Mucosa of descending colon (tissue), 3 donors: ENCODE measurements at regions not wholly inside any gene's neighbourhood (a gene's known extent, or its start where the extent isn't known, plus 50 kb on each side); places are given as distances from the start of the nearest gene placed in this dataset.

ENCODE experiments used
- ATAC-seq: fragments of 200-7000 bp; cut with Tn5 transposase; one replicate; pipeline ENCODE4 v1.9.1; 2020; ENCODE audit warnings: mild to moderate bottlenecking, moderate library complexity
- DNase-seq, 3 donors: peaks; one replicate each; pipeline ENCODE4 v3.0.0-alpha.2; 2020
- H3K36me3 ChIP-seq: fragments of 200-600 bp; one replicate; pipeline ENCODE4 v1.8.0; 2021; ENCODE audit warnings: low read depth, mild to moderate bottlenecking
- H3K4me1 ChIP-seq: fragments of 200-600 bp; one replicate; pipeline ENCODE4 v1.8.0; 2021; ENCODE audit warnings: low read depth, mild to moderate bottlenecking
- H3K4me3 ChIP-seq: fragments of 200-600 bp; one replicate; pipeline ENCODE4 v1.8.0; 2021; ENCODE audit warnings: mild to moderate bottlenecking
- H3K9me3 ChIP-seq: fragments of 200-600 bp; one replicate; pipeline ENCODE4 v1.8.0; 2021; ENCODE audit warnings: mild to moderate bottlenecking
- CTCF ChIP-seq: fragments of 200-600 bp; IDR thresholded peaks from one replicate; pipeline ENCODE4 v1.8.0; 2022; ENCODE audit warnings: antibody characterized with exemption, mild to moderate bottlenecking
- intact Hi-C, 2 donors: fragments of 100-400 bp; cut with DNase I in 1 of 2; cut with micrococcal nuclease in 1 of 2; formaldehyde crosslinking; loops; one replicate each; pipeline versions ENCODE4 v1.11.0 to v1.11.1; 2022; cut with DNase I, micrococcal nuclease
- donor health status: DM: no; HTN: no; CAD: no; lungs with moderate emphysema.
- donor health status: DM: no; HTN: no; CAD: no.
- donor health status: DM: no; HTN: yes; CAD: no.

GRCh38 chr10:128281861-128282260 is 155.6 kb upstream of the MKI67 start:
- DNase-seq = no peak
- ATAC-seq = no peak
- H3K36me3 ChIP-seq = no peaks in the 10 kb centered on the region
- TF ChIP-seq CTCF = no peak
- H3K9me3 ChIP-seq = no peaks in the 10 kb centered on the region
- no peak overlapping the region for H3K4me3 ChIP-seq
- intact Hi-C loops = no loop called here
- H3K4me1 ChIP-seq = no peaks in the 10 kb centered on the region

- ATAC-seq (no peak), DNase-seq (no peak)
- no peaks in the 10 kb centered on the region for H3K4me1 ChIP-seq
- no peaks in the 10 kb centered on the region for H3K9me3 ChIP-seq
- no peak for TF ChIP-seq CTCF
- H3K4me3 ChIP-seq = no peak overlapping the region
- intact Hi-C loops = no loop called here
- no peaks in the 10 kb centered on the region for H3K36me3 ChIP-seq
These were observed 160.0 kb upstream of the MKI67 start for GRCh38 chr10:128286141-128286761.

GRCh38 chr10:128286762-128287500 is 160.7 kb upstream of the MKI67 start:
- no peaks in the 10 kb centered on the region for H3K4me1 ChIP-seq
- intact Hi-C loops = no loop called here
- H3K9me3 ChIP-seq = no peaks in the 10 kb centered on the region
- no peak overlapping the region for H3K4me3 ChIP-seq
- no peaks in the 10 kb centered on the region for H3K36me3 ChIP-seq
- TF ChIP-seq CTCF = no peak
- no peak for DNase-seq
- ATAC-seq = no peak

GRCh38 chr10:128287921-128288320 is 161.7 kb upstream of the MKI67 start:
- Histone ChIP-seq H3K4me1 (no peaks in the 10 kb centered on the region), H3K36me3 (no peaks in the 10 kb centered on the region), H3K4me3 (no peak overlapping the region), H3K9me3 (no peaks in the 10 kb centered on the region)
- TF ChIP-seq CTCF = no peak
- no peak for DNase-seq
- intact Hi-C loops = no loop called here
- no peak for ATAC-seq

GRCh38 chr10:128289621-128290020 is 163.4 kb upstream of the MKI67 start:
- H3K9me3 ChIP-seq = no peaks in the 10 kb centered on the region
- intact Hi-C loops = no loop called here
- no peaks in the 10 kb centered on the region for H3K4me1 ChIP-seq
- DNase-seq (no peak), ATAC-seq (no peak)
- TF ChIP-seq CTCF = no peak
- H3K4me3 ChIP-seq = no peak overlapping the region
- no peaks in the 10 kb centered on the region for H3K36me3 ChIP-seq
